A549 (cell line): ENCODE measurements at regions not wholly inside any gene's neighbourhood (a gene's known extent, or its start where the extent isn't known, plus 50 kb on each side); places are given as distances from the start of the nearest gene placed in this dataset.
"Not testable (repeated sequence)": the region's sequence is repeated elsewhere in the genome, so short reads cannot be mapped to it uniquely, and the experiment has no call there.

Source experiments
- BHLHE40 ChIP-seq: IDR thresholded peaks from 2 replicates; pipeline ENCODE4 v1.6.1; 2012; ENCODE audit warnings: low read depth, low read length, inconsistent platforms
- CHD2 ChIP-seq: fragments of 150-350 bp; IDR thresholded peaks from 2 replicates; pipeline ENCODE4 v1.6.1; 2014; ENCODE audit warnings: low read length; ENCODE audit not compliant: partially characterized antibody
- JUNB ChIP-seq: fragments of >200 bp; sonication (Bioruptor Twin); formaldehyde crosslinking; IDR thresholded peaks from 2 replicates; pipeline ENCODE4 v1.6.1; 2016
- PHF8 ChIP-seq: fragments of 200-600 bp; sonication (generic); IDR thresholded peaks from 2 replicates; pipeline ENCODE4 v1.6.1; 2016; ENCODE audit warnings: low read depth, mild to moderate bottlenecking, antibody characterized with exemption, moderate library complexity, borderline replicate concordance
- POLR2A ChIP-seq: IDR thresholded peaks from 2 replicates; pipeline ENCODE4 v1.6.1; 2012; ENCODE audit warnings: mild to moderate bottlenecking, low read length
- TF ChIP-seq, protein P1 (sequence below): fragments of >200 bp; sonication (Bioruptor Twin); formaldehyde crosslinking; IDR thresholded peaks from 3 replicates; pipeline ENCODE4 v1.5.1; 2016
- TF ChIP-seq, protein P2 (sequence below): fragments of 200-600 bp; sonication (generic); IDR thresholded peaks from 2 replicates; pipeline ENCODE4 v1.6.1; 2016; ENCODE audit warnings: antibody characterized with exemption, mild to moderate bottlenecking, moderate library complexity
- TF ChIP-seq, protein P3 (sequence below): IDR thresholded peaks from 2 replicates; pipeline ENCODE4 v1.6.1; 2012

DNA sequence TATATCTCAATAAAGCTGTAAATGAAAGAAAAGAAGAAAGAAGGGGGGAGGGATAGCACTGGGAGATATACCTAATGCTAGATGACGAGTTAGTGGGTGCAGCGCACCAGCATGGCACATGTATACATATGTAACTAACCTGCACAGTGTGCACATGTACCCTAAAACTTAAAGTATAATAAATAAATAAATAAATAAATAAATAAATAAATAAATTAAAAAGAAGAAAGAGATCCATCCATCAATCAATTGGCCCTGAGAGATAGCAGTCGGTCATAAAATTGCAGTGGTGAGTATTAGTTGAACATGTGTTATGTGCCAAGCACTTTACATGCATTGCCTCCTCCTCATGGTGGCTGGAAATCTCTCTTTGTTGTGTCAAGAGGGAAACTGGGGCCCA is 95.2 kb upstream of the YWHAQ start:
- not testable (repeated sequence) for TF ChIP-seq BHLHE40, JUNB, CHD2, POLR2A, PHF8
- TF ChIP-seq, protein P1, sequence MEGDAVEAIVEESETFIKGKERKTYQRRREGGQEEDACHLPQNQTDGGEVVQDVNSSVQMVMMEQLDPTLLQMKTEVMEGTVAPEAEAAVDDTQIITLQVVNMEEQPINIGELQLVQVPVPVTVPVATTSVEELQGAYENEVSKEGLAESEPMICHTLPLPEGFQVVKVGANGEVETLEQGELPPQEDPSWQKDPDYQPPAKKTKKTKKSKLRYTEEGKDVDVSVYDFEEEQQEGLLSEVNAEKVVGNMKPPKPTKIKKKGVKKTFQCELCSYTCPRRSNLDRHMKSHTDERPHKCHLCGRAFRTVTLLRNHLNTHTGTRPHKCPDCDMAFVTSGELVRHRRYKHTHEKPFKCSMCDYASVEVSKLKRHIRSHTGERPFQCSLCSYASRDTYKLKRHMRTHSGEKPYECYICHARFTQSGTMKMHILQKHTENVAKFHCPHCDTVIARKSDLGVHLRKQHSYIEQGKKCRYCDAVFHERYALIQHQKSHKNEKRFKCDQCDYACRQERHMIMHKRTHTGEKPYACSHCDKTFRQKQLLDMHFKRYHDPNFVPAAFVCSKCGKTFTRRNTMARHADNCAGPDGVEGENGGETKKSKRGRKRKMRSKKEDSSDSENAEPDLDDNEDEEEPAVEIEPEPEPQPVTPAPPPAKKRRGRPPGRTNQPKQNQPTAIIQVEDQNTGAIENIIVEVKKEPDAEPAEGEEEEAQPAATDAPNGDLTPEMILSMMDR, result not testable (repeated sequence)
- TF ChIP-seq, protein P2, sequence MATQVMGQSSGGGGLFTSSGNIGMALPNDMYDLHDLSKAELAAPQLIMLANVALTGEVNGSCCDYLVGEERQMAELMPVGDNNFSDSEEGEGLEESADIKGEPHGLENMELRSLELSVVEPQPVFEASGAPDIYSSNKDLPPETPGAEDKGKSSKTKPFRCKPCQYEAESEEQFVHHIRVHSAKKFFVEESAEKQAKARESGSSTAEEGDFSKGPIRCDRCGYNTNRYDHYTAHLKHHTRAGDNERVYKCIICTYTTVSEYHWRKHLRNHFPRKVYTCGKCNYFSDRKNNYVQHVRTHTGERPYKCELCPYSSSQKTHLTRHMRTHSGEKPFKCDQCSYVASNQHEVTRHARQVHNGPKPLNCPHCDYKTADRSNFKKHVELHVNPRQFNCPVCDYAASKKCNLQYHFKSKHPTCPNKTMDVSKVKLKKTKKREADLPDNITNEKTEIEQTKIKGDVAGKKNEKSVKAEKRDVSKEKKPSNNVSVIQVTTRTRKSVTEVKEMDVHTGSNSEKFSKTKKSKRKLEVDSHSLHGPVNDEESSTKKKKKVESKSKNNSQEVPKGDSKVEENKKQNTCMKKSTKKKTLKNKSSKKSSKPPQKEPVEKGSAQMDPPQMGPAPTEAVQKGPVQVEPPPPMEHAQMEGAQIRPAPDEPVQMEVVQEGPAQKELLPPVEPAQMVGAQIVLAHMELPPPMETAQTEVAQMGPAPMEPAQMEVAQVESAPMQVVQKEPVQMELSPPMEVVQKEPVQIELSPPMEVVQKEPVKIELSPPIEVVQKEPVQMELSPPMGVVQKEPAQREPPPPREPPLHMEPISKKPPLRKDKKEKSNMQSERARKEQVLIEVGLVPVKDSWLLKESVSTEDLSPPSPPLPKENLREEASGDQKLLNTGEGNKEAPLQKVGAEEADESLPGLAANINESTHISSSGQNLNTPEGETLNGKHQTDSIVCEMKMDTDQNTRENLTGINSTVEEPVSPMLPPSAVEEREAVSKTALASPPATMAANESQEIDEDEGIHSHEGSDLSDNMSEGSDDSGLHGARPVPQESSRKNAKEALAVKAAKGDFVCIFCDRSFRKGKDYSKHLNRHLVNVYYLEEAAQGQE, result not testable (repeated sequence)
- TF ChIP-seq, protein P3, sequence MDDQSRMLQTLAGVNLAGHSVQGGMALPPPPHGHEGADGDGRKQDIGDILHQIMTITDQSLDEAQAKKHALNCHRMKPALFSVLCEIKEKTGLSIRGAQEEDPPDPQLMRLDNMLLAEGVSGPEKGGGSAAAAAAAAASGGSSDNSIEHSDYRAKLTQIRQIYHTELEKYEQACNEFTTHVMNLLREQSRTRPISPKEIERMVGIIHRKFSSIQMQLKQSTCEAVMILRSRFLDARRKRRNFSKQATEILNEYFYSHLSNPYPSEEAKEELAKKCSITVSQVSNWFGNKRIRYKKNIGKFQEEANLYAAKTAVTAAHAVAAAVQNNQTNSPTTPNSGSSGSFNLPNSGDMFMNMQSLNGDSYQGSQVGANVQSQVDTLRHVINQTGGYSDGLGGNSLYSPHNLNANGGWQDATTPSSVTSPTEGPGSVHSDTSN, result not testable (repeated sequence)
